HEK293 (cell line): ENCODE measurements at regions not wholly inside any gene's neighbourhood (a gene's known extent, or its start where the extent isn't known, plus 50 kb on each side); places are given as distances from the start of the nearest gene placed in this dataset.

Source experiments
- CTCF ChIA-PET: fragments of 350-600 bp; formaldehyde crosslinking; extraction: SDS; loops from one replicate; lab custom pipeline; 2021; ENCODE audit warnings: antibody characterized with exemption; lab: Yijun Ruan, JAX
- POLR2A ChIA-PET: fragments of 300-600 bp; formaldehyde crosslinking; extraction: SDS; loops from one replicate; lab custom pipeline; 2020; ENCODE audit warnings: antibody characterized with exemption, inconsistent platforms; lab: Yijun Ruan, JAX
- H3K27ac ChIP-seq: fragments of 200-500 bp; sonication (Bioruptor generic); 2 replicates; pipeline ENCODE4 v1.5.1; 2014; ENCODE audit warnings: low read depth, low read length, control low read depth, inconsistent platforms; ENCODE audit errors: extremely low read depth
- H3K36me3 ChIP-seq, 2 experiments: fragments of 200-500 bp in 1 of 2; sonication (Bioruptor generic) in 1 of 2; 1 replicate in 1 of 2; 2 replicates in 1 of 2; pipeline ENCODE4 v1.5.1; 2014 to 2017; ENCODE audit warnings: inconsistent platforms in 2 of 2, low read length in 2 of 2; ENCODE audit not compliant: control insufficient read depth in 2 of 2, insufficient read depth in 1 of 2
- H3K4me1 ChIP-seq: fragments of 200-500 bp; sonication (Bioruptor generic); 2 replicates; pipeline ENCODE4 v1.5.1; 2014; ENCODE audit warnings: mild to moderate bottlenecking, low read length, inconsistent platforms; ENCODE audit not compliant: control insufficient read depth, insufficient read depth
- H3K4me3 ChIP-seq: 2 replicates; pipeline ENCODE4 v1.5.1; 2011; ENCODE audit warnings: low read depth, mild to moderate bottlenecking, control low read depth, low read length, moderate library complexity
- H3K9me3 ChIP-seq: fragments of 200-500 bp; sonication (Bioruptor generic); 2 replicates; pipeline ENCODE4 v1.5.1; 2014; ENCODE audit warnings: low read depth, low read length, inconsistent platforms; ENCODE audit not compliant: control insufficient read depth, insufficient read depth
- AEBP2 ChIP-seq: fragments of 450-650 bp; formaldehyde crosslinking; IDR thresholded peaks from 2 replicates; pipeline ENCODE4 v1.5.1; 2016; ENCODE audit warnings: missing biosample characterization, missing genetic modification characterization, borderline replicate concordance
- OVOL3 ChIP-seq: fragments of 450-650 bp; formaldehyde crosslinking; IDR thresholded peaks from 2 replicates; pipeline ENCODE4 v1.5.1; 2016; ENCODE audit warnings: missing biosample characterization, missing genetic modification characterization
- PRDM10 ChIP-seq: fragments of 450-650 bp; formaldehyde crosslinking; IDR thresholded peaks from 2 replicates; pipeline ENCODE4 v1.5.1; 2016; ENCODE audit warnings: missing biosample characterization, missing genetic modification characterization
- REPIN1 ChIP-seq: fragments of 450-650 bp; formaldehyde crosslinking; IDR thresholded peaks from 2 replicates; pipeline ENCODE4 v1.5.1; 2017; ENCODE audit warnings: missing biosample characterization, missing genetic modification characterization, low read depth
- SCRT1 ChIP-seq: fragments of 450-650 bp; formaldehyde crosslinking; IDR thresholded peaks from 2 replicates; pipeline ENCODE4 v1.5.1; 2016; ENCODE audit warnings: missing biosample characterization, missing genetic modification characterization, borderline replicate concordance
- SCRT2 ChIP-seq: fragments of 450-650 bp; formaldehyde crosslinking; IDR thresholded peaks from 2 replicates; pipeline ENCODE4 v1.5.1; 2016; ENCODE audit warnings: missing biosample characterization, missing genetic modification characterization
- SETDB1 ChIP-seq: IDR thresholded peaks from one replicate; pipeline ENCODE4 v1.6.1; 2017; ENCODE audit warnings: mild to moderate bottlenecking, low read length, moderate library complexity, mixed read lengths; ENCODE audit not compliant: insufficient read length
- SP2 ChIP-seq: fragments of 450-650 bp; formaldehyde crosslinking; IDR thresholded peaks from 2 replicates; pipeline ENCODE4 v1.5.1; 2016; ENCODE audit warnings: missing biosample characterization, missing genetic modification characterization
- SP3 ChIP-seq: fragments of 450-650 bp; formaldehyde crosslinking; IDR thresholded peaks from 2 replicates; pipeline ENCODE4 v1.5.1; 2016; ENCODE audit warnings: missing biosample characterization, missing genetic modification characterization
- ZNF19 ChIP-seq: fragments of 450-650 bp; formaldehyde crosslinking; IDR thresholded peaks from 2 replicates; pipeline ENCODE4; 2016; ENCODE audit warnings: missing biosample characterization, missing genetic modification characterization, low read depth
- ZNF23 ChIP-seq: fragments of 450-650 bp; formaldehyde crosslinking; IDR thresholded peaks from 2 replicates; pipeline ENCODE4 v1.5.1; 2016; ENCODE audit warnings: missing biosample characterization, missing genetic modification characterization, borderline replicate concordance
- ZNF335 ChIP-seq: fragments of 450-650 bp; formaldehyde crosslinking; conservative IDR thresholded peaks from 2 replicates; pipeline ENCODE4 v1.5.1; 2016; ENCODE audit warnings: missing biosample characterization, missing genetic modification characterization
- ZNF398 ChIP-seq: fragments of 450-650 bp; formaldehyde crosslinking; IDR thresholded peaks from 2 replicates; pipeline ENCODE4 v1.5.1; 2017; ENCODE audit warnings: missing biosample characterization, missing genetic modification characterization
- ZNF596 ChIP-seq: fragments of 450-650 bp; IDR thresholded peaks from 2 replicates; pipeline ENCODE4 v1.5.0; 2018; ENCODE audit warnings: missing biosample characterization, mild to moderate bottlenecking, missing genetic modification characterization, moderate library complexity
- ZNF629 ChIP-seq: fragments of 450-650 bp; formaldehyde crosslinking; IDR thresholded peaks from 2 replicates; pipeline ENCODE4 v1.5.1; 2017; ENCODE audit warnings: missing biosample characterization, missing genetic modification characterization
- ZNF654 ChIP-seq: fragments of 450-650 bp; formaldehyde crosslinking; IDR thresholded peaks from 2 replicates; pipeline ENCODE4 v1.5.1; 2016; ENCODE audit warnings: low read depth, missing biosample characterization, missing genetic modification characterization
- ZNF792 ChIP-seq: fragments of 450-650 bp; formaldehyde crosslinking; IDR thresholded peaks from 2 replicates; pipeline ENCODE4 v1.5.1; 2016; ENCODE audit warnings: missing biosample characterization, missing genetic modification characterization
- TF ChIP-seq, protein P1 (sequence below): fragments of 450-650 bp; formaldehyde crosslinking; IDR thresholded peaks from 2 replicates; pipeline ENCODE4 v1.5.0; 2017; ENCODE audit warnings: missing biosample characterization, missing genetic modification characterization, borderline replicate concordance
- TF ChIP-seq, protein P2 (sequence below): fragments of 450-650 bp; formaldehyde crosslinking; IDR thresholded peaks from 2 replicates; pipeline ENCODE4 v1.5.1; 2016; ENCODE audit warnings: missing biosample characterization, missing genetic modification characterization

DNA sequence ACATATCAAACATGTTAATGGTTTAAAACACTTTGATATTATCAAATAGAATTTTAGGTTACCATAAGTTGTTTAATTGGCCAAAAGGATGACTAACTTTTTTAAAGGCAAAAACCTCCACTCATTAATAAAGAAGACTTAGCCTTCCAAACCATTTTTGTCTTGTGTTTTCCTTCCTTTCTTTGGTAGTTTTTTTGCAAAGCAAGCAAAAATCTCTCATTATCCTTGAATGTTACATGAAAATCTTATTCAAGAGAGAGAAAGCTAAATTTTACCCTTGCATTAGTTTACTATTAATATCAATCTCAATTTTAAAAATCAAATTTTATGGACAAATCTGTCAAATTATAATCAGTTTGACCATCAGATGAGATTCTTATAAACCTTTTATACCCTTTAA is 419.5 kb downstream of the SPIN4 start:
- no peak overlapping the region for H3K27ac ChIP-seq
- ChIA-PET POLR2A (no interaction called here), CTCF (interaction anchor here (0.6 kb wide), 1 partner anchor 10 kb away, joined by 5 read pairs; no protein-coding TSS in a partner anchor)
- no peaks in the 10 kb centered on the region for H3K4me1 ChIP-seq
- H3K36me3 ChIP-seq, result peaks cover 0 to 3% of the 10 kb centered on the region in 2 experiments; a peak in 1 of 3 replicates
- H3K4me3 ChIP-seq, result no peak overlapping the region
- TF ChIP-seq SP2, result no peak
- no peak for TF ChIP-seq ZNF19 (tag by site-specific recombination)
- no peak for TF ChIP-seq ZNF23 (tag by site-specific recombination)
- TF ChIP-seq, protein P1, sequence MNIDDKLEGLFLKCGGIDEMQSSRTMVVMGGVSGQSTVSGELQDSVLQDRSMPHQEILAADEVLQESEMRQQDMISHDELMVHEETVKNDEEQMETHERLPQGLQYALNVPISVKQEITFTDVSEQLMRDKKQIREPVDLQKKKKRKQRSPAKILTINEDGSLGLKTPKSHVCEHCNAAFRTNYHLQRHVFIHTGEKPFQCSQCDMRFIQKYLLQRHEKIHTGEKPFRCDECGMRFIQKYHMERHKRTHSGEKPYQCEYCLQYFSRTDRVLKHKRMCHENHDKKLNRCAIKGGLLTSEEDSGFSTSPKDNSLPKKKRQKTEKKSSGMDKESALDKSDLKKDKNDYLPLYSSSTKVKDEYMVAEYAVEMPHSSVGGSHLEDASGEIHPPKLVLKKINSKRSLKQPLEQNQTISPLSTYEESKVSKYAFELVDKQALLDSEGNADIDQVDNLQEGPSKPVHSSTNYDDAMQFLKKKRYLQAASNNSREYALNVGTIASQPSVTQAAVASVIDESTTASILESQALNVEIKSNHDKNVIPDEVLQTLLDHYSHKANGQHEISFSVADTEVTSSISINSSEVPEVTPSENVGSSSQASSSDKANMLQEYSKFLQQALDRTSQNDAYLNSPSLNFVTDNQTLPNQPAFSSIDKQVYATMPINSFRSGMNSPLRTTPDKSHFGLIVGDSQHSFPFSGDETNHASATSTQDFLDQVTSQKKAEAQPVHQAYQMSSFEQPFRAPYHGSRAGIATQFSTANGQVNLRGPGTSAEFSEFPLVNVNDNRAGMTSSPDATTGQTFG, result no peak
- no peak for TF ChIP-seq OVOL3 (tag by site-specific recombination)
- TF ChIP-seq SETDB1, result no peak
- no peak for TF ChIP-seq SP3
- no peak for TF ChIP-seq ZNF596
- TF ChIP-seq AEBP2 (tag by site-specific recombination), result no peak
- no peak for TF ChIP-seq PRDM10 (tag by site-specific recombination)
- no peak for TF ChIP-seq SCRT1 (tag by site-specific recombination)
- no peak for TF ChIP-seq ZNF335 (tag by site-specific recombination)
- no peak for TF ChIP-seq ZNF629 (tag by site-specific recombination)
- no peak for TF ChIP-seq REPIN1
- TF ChIP-seq ZNF398 (tag by site-specific recombination), result no peak
- TF ChIP-seq ZNF654 (tag by site-specific recombination), result no peak
- TF ChIP-seq ZNF792, result no peak
- TF ChIP-seq SCRT2 (tag by site-specific recombination), result no peak
- TF ChIP-seq, protein P2, sequence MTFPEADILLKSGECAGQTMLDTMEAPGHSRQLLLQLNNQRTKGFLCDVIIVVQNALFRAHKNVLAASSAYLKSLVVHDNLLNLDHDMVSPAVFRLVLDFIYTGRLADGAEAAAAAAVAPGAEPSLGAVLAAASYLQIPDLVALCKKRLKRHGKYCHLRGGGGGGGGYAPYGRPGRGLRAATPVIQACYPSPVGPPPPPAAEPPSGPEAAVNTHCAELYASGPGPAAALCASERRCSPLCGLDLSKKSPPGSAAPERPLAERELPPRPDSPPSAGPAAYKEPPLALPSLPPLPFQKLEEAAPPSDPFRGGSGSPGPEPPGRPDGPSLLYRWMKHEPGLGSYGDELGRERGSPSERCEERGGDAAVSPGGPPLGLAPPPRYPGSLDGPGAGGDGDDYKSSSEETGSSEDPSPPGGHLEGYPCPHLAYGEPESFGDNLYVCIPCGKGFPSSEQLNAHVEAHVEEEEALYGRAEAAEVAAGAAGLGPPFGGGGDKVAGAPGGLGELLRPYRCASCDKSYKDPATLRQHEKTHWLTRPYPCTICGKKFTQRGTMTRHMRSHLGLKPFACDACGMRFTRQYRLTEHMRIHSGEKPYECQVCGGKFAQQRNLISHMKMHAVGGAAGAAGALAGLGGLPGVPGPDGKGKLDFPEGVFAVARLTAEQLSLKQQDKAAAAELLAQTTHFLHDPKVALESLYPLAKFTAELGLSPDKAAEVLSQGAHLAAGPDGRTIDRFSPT (tag by site-specific recombination), result no peak
- peaks cover 21% of the 10 kb centered on the region for H3K9me3 ChIP-seq
